MM.1S (cell line): ENCODE measurements at regions not wholly inside any gene's neighbourhood (a gene's known extent, or its start where the extent isn't known, plus 50 kb on each side); places are given as distances from the start of the nearest gene placed in this dataset.
"Not testable (repeated sequence)": the region's sequence is repeated elsewhere in the genome, so short reads cannot be mapped to it uniquely, and the experiment has no call there.

Experiments used
- DNase-seq: peaks from one replicate; pipeline ENCODE4 v3.0.0-alpha.2; 2015
- H2AFZ ChIP-seq: fragments of 300-600 bp; sonication (generic); 2 replicates; pipeline ENCODE4 v1.6.0; 2016; ENCODE audit warnings: antibody characterized with exemption, low read length
- H3F3A ChIP-seq: fragments of 300-600 bp; sonication (generic); 2 replicates; pipeline ENCODE4 v1.6.1; 2016; ENCODE audit warnings: mild to moderate bottlenecking, antibody characterized with exemption, low read length, moderate library complexity, mixed read lengths; ENCODE audit not compliant: insufficient read depth
- H3K27ac ChIP-seq: fragments of 300-600 bp; sonication (generic); 2 replicates; pipeline ENCODE4 v1.5.1; 2016; ENCODE audit warnings: mild to moderate bottlenecking, low read length
- H3K27me3 ChIP-seq: fragments of 300-600 bp; sonication (generic); replicated peaks from 2 replicates; pipeline ENCODE4 v1.6.0; 2016; ENCODE audit warnings: low read length; ENCODE audit not compliant: insufficient read depth
- H3K36me3 ChIP-seq: fragments of 300-600 bp; sonication (generic); replicated peaks from 2 replicates; pipeline ENCODE4 v1.6.1; 2016; ENCODE audit warnings: mild to moderate bottlenecking, low read length, mixed read lengths; ENCODE audit not compliant: insufficient read depth
- H3K4me1 ChIP-seq: fragments of 300-600 bp; sonication (generic); 2 replicates; pipeline ENCODE4 v1.6.1; 2016; ENCODE audit warnings: low read length, mixed read lengths
- H3K4me2 ChIP-seq: fragments of 300-600 bp; sonication (generic); 2 replicates; pipeline ENCODE4 v1.6.0; 2016; ENCODE audit warnings: low read depth, low read length
- H3K4me3 ChIP-seq: fragments of 300-600 bp; sonication (generic); 2 replicates; pipeline ENCODE4 v1.5.1; 2016; ENCODE audit warnings: low read length, mixed read lengths
- H3K79me2 ChIP-seq: fragments of 300-600 bp; sonication (generic); 2 replicates; pipeline ENCODE4 v1.6.1; 2016; ENCODE audit warnings: mixed run types, low read length, mixed read lengths
- H3K9ac ChIP-seq: fragments of 300-600 bp; sonication (generic); 2 replicates; pipeline ENCODE4 v1.6.1; 2016; ENCODE audit warnings: low read length, mixed read lengths
- H3K9me2 ChIP-seq: fragments of 300-600 bp; sonication (generic); replicated peaks from 2 replicates; pipeline ENCODE4 v1.6.1; 2016; ENCODE audit warnings: mild to moderate bottlenecking, low read length, mixed read lengths; ENCODE audit not compliant: insufficient read depth
- H3K9me3 ChIP-seq: fragments of 300-600 bp; sonication (generic); replicated peaks from 2 replicates; pipeline ENCODE4 v1.6.1; 2016; ENCODE audit warnings: mild to moderate bottlenecking, low read length, mixed read lengths; ENCODE audit not compliant: insufficient read depth
- H4K20me1 ChIP-seq: fragments of 300-600 bp; sonication (generic); 2 replicates; pipeline ENCODE4 v1.6.1; 2016; ENCODE audit warnings: mild to moderate bottlenecking, low read length, moderate library complexity, mixed read lengths; ENCODE audit not compliant: insufficient read depth
- CTCF ChIP-seq: fragments of 300-600 bp; sonication (generic); IDR thresholded peaks from 2 replicates; pipeline ENCODE4 v1.5.1; 2016; ENCODE audit warnings: antibody characterized with exemption, low read length, mixed read lengths
- EZH2 ChIP-seq: fragments of 300-600 bp; sonication (generic); optimal IDR thresholded peaks from 2 replicates; pipeline ENCODE3; 2017; ENCODE audit warnings: low read depth, mild to moderate bottlenecking, antibody characterized with exemption, low read length, mixed read lengths
- EZH2phosphoT487 ChIP-seq: fragments of 300-600 bp; sonication (generic); IDR thresholded peaks from 2 replicates; pipeline ENCODE4 v1.6.1; 2018; ENCODE audit warnings: antibody characterized with exemption, low read length

- Histone ChIP-seq H3K9me2 (no peaks in the 10 kb centered on the region), H3F3A (no peaks in the 10 kb centered on the region), H3K9me3 (no peaks in the 10 kb centered on the region), H2AFZ (no peak overlapping the region), H3K9ac (no peak overlapping the region), H3K79me2 (no peaks in the 10 kb centered on the region), H4K20me1 (no peaks in the 10 kb centered on the region), H3K4me3 (no peak overlapping the region), H3K36me3 (no peaks in the 10 kb centered on the region), H3K27me3 (no peaks in the 10 kb centered on the region), H3K4me1 (no peaks in the 10 kb centered on the region), H3K27ac (no peak overlapping the region), H3K4me2 (no peak overlapping the region)
- TF ChIP-seq EZH2phosphoT487 (no peak), EZH2 (no peak), CTCF (no peak)
- DNase-seq: no peak
These were observed 589.0 kb downstream of the TMEM121 start for GRCh38 chr14:106115401-106115800.

GRCh38 chr14:106116339-106116930 lies 590.1 kb downstream of the TMEM121 start:
- not testable (repeated sequence) for H3K9ac ChIP-seq, DNase-seq, H3K9me2 ChIP-seq, H3K27me3 ChIP-seq, H3K79me2 ChIP-seq, H3K9me3 ChIP-seq, H3K27ac ChIP-seq, H2AFZ ChIP-seq, H3K4me3 ChIP-seq, H3F3A ChIP-seq, H3K36me3 ChIP-seq, H4K20me1 ChIP-seq, H3K4me2 ChIP-seq, H3K4me1 ChIP-seq

GRCh38 chr14:106120101-106120500 lies 593.7 kb downstream of the TMEM121 start:
- no peaks in the 10 kb centered on the region for H3F3A ChIP-seq
- no peak overlapping the region for H2AFZ ChIP-seq
- H3K27me3 ChIP-seq: no peaks in the 10 kb centered on the region
- no peak overlapping the region for H3K27ac ChIP-seq
- no peak overlapping the region for H3K4me2 ChIP-seq
- H3K9me3 ChIP-seq: no peaks in the 10 kb centered on the region
- TF ChIP-seq CTCF (no peak), EZH2phosphoT487 (no peak)
- H3K4me1 ChIP-seq: no peaks in the 10 kb centered on the region
- H3K36me3 ChIP-seq: no peaks in the 10 kb centered on the region
- no peak overlapping the region for H3K9ac ChIP-seq
- H4K20me1 ChIP-seq: no peaks in the 10 kb centered on the region
- no peaks in the 10 kb centered on the region for H3K9me2 ChIP-seq
- no peak overlapping the region for H3K4me3 ChIP-seq
- no peak for DNase-seq
- H3K79me2 ChIP-seq: no peaks in the 10 kb centered on the region

- no peaks in the 10 kb centered on the region for H3K36me3 ChIP-seq
- no peaks in the 10 kb centered on the region for H3F3A ChIP-seq
- H3K27me3 ChIP-seq: no peaks in the 10 kb centered on the region
- H3K79me2 ChIP-seq: no peaks in the 10 kb centered on the region
- H3K4me2 ChIP-seq: no peak overlapping the region
- no peaks in the 10 kb centered on the region for H3K4me1 ChIP-seq
- H2AFZ ChIP-seq: no peak overlapping the region
- TF ChIP-seq CTCF (no peak), EZH2 (no peak), EZH2phosphoT487 (no peak)
- H3K9me2 ChIP-seq: no peaks in the 10 kb centered on the region
- no peak overlapping the region for H3K27ac ChIP-seq
- no peak for DNase-seq
- H4K20me1 ChIP-seq: no peaks in the 10 kb centered on the region
- no peak overlapping the region for H3K4me3 ChIP-seq
- H3K9me3 ChIP-seq: no peaks in the 10 kb centered on the region
- H3K9ac ChIP-seq: no peak overlapping the region
These were observed 602.9 kb downstream of the TMEM121 start for GRCh38 chr14:106129274-106129673.

GRCh38 chr14:106129904-106130661 lies 603.7 kb downstream of the TMEM121 start:
- H3K4me2 ChIP-seq, H3K27me3 ChIP-seq, H3K36me3 ChIP-seq, H3K9me2 ChIP-seq, H3F3A ChIP-seq, H3K9me3 ChIP-seq, H3K4me3 ChIP-seq, H3K79me2 ChIP-seq, H3K9ac ChIP-seq, H4K20me1 ChIP-seq, H3K4me1 ChIP-seq, H3K27ac ChIP-seq, H2AFZ ChIP-seq, DNase-seq: not testable (repeated sequence)

GRCh38 chr14:106133126-106133525 lies 606.7 kb downstream of the TMEM121 start:
- not testable (repeated sequence) for H2AFZ ChIP-seq, H3K9ac ChIP-seq, H4K20me1 ChIP-seq, H3K9me2 ChIP-seq, H3K27ac ChIP-seq, H3K4me2 ChIP-seq, DNase-seq, H3K9me3 ChIP-seq, H3K4me3 ChIP-seq, H3K27me3 ChIP-seq, H3F3A ChIP-seq, H3K79me2 ChIP-seq, H3K4me1 ChIP-seq, H3K36me3 ChIP-seq
